Superior temporal gyrus (tissue), 1 donor: ENCODE measurements at regions not wholly inside any gene's neighbourhood (a gene's known extent, or its start where the extent isn't known, plus 50 kb on each side); places are given as distances from the start of the nearest gene placed in this dataset.

Experiments used
- DNase-seq: peaks from one replicate; pipeline ENCODE4 v3.0.0-alpha.2; 2016; ENCODE audit errors: extremely low spot score

DNA sequence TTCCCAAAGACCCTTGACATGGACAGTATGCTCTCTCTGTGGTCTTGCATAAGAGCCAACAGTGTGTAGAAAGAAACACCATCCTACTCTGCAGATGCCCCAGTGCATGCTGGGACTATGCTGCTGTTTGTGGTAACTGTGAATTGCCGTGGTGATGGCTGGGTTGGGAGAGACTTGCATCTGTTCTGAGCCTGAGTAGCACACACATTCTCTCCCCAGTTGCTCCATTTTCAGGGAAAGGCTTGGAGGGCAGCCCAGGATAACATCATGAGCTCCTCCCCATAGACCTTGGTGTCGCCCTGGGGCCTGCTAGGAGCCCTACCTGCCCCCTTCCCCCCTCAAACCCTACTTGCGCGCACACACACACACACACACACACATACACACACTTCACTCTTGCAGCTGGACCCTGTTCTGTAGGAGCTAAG is 120.9 kb upstream of the IPO9 start:
- peak; percentile 84 for DNase-seq

DNA sequence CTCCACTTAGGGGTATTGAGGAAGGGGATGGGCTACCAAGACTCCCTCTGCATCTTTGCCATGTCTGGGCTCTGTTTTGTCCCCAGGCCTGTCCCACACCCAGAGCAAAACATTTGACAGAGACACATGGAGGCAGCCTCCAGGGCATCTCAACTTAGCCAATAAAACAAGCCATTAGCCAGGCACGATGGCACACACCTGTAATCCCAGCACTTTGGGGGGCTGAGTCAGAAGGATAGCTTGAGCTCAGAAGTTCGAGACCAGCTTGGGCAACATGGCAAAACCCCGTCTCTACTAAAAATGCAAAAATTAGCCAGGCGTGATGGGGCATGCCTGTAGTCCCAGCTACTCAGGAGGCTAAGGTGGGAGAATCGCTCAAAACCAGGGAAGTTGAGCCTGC is 120.3 kb upstream of the IPO9 start:
- no peak for DNase-seq

- DNase-seq = peak; percentile 89
Measured at GRCh38 chr1:201709564-201710295, 119.2 kb upstream of the IPO9 start.

- DNase-seq = peak; percentile 50
Measured at GRCh38 chr1:201710632-201711597, 118.0 kb upstream of the IPO9 start.

GRCh38 chr1:201711811-201712210 is 117.1 kb upstream of the IPO9 start:
- DNase-seq = peak; percentile 30

- DNase-seq = no peak
Measured at GRCh38 chr1:201712387-201713085, 116.4 kb upstream of the IPO9 start.

DNA sequence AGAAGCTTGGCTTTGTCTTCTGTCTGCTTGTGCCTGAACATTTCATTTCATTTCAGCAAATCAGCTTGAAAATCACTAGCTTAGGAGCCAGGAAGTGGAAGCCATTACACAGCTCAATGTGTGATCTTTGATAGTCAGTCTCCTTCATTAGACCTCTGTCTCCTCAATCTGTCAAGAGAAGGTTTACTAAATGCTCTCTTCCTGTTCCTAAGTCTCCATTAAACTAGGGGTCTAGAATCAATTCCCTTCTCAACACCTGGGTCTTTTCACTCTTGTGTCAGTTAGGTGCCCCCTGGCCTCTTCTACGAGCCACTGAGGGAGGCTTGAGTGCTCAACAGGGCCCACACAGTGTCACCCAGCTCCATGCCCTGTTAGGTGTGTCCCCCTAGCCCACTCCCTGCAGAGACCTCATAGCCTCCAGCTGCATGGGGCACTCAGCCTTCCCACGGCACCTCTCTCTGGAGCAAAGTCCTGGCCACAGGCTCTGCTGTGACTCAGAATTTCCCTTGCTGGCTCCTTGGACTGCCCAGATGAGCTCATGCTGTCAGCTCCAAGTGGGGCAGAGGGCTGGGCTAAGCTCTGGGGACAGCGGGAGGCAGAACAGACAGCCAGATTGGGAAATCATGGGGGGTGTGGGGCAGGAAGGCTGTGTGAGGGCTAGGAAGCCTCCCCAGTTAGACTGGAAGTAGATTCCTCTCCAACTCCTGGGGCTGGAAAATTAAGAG is 115.7 kb upstream of the IPO9 start:
- DNase-seq = peak; percentile 74

GRCh38 chr1:201714542-201715329 is 114.2 kb upstream of the IPO9 start:
- peak; percentile 71 for DNase-seq

DNA sequence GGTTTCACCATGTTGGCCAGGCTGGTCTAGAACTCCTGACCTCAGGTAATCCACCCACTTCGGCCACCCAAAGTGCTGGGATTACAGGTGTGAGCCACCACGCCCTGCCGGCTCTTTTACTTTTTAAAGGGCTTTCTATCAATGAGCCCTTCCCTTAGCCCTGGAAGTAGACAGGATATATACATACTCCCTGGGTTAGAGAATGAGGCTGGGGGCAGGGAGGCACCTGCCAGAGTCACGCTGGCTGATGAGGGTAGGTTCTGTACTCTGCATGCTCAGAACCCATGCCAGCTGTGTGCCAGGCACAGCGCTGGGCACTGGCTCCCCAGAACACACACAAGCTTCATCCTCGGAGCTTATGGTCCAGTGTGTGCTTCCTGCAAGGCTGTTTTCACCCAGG is 113.6 kb upstream of the IPO9 start:
- DNase-seq = no peak

DNA sequence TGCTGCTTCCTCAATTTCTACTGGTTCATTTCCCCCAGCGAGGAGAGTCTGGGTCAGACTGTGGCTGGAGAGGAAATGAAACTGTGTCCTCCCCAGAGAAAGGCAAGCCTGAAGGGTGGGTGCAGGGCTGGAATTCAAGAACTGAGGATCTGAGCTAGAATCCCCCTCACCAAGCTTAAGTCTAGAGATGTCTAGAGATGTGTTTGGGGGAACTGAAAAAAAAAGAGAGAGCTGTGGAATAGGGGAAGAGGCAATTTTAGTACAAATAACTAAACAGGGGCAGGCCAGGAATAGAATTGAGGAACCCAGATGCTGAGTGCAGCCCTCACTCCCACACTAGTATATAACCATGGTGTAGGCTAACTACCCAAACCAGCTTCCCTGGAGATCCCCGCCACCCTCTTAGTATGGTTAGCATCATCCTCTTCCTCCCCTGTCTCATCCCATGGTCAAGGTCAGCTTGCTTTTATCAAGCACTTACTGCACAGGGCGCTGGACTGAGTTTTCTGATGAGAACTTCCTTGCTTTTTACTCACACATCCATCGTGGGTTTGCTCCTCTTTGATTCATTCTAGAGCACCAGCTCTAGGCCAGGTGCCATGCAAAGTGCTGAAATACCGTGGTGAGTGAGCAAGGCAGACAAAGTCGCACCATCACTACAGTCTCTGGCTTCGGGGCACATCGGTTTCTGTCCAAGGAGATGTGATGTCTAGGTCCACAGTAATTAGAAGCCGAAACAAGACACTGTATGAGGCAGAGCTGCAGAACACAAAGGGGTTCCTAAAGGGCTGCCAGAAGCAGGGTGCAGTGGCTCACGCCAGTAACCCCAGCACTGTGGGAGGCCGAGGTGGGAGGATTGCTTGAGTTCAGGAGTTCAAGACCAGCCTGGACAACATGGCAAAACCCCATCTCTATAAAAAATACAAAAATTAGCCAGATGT is 112.9 kb upstream of the IPO9 start:
- peak; percentile 74 for DNase-seq

- no peak for DNase-seq
Measured at GRCh38 chr1:201716742-201717135, 112.2 kb upstream of the IPO9 start.

- DNase-seq = no peak
Measured at GRCh38 chr1:201717286-201717685, 111.7 kb upstream of the IPO9 start.

GRCh38 chr1:201718346-201719202 is 110.4 kb upstream of the IPO9 start:
- peak; percentile 92 for DNase-seq

DNA sequence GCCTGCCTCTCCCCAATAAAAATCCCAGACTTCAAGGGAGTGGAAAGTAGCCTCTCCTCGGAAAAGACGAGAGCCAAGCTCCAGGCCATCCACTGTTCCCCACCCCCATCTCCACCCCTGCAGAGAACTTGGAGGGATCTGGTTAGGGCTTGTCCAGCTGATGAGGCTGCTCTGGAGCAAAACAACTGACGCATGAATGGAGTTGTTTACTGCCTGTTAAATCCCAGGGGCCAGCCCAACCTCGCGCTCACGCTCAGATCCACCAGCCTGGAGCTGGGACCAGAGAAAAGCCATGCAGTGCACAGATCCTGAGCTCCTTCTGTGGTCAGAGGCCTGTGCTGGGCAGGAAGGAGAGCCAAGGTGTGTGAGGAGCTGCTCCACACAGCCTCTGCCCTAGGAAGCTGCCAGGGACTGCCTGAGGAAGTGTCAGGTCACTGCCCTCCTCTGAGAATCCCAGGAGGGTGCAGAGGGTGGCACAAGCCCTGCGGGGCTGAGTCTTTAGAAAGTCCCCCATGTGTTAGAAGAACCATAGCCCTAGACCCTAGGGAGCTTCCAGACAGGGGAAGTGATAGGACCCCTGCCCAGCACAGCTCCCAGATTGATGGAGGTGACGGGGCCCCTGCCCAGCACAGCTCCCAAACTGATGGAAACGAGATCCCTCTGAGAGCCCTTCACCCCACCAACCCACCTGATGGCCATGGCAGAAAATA is 109.0 kb upstream of the IPO9 start:
- DNase-seq = peak; percentile 87

DNA sequence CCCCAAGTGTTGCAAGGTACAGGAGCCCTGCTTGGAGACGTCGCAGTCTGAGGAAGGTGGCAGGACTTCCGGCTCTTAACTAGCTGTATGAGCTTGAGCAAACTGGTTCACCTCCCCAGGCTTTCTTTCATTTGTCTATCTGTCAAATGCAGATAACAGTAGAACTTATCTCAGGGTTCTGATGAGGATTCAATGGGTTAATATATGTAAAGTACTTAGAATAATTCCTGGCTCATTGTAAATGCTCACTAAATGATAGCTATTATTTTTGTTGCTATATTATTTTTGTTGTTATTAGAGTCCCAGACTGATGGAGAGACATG is 108.5 kb upstream of the IPO9 start:
- DNase-seq = peak; percentile 58

- peak; percentile 68 for DNase-seq
Measured at GRCh38 chr1:201721082-201722049, 107.6 kb upstream of the IPO9 start.
